NCI-H82 treated with DMSO at 0.1 percent for 48 hours (cell line): ENCODE measurements at regions not wholly inside any gene's neighbourhood (a gene's known extent, or its start where the extent isn't known, plus 50 kb on each side); places are given as distances from the start of the nearest gene placed in this dataset.

Experiments
- DNase-seq: peaks from one replicate; lab custom pipeline; 2025; ENCODE audit not compliant: unreplicated experiment; lab: John Stamatoyannopoulos, UW

- DNase-seq = no peak
Observed at GRCh38 chr13:31441800-31442510, 242.2 kb downstream of the B3GLCT start.

DNA sequence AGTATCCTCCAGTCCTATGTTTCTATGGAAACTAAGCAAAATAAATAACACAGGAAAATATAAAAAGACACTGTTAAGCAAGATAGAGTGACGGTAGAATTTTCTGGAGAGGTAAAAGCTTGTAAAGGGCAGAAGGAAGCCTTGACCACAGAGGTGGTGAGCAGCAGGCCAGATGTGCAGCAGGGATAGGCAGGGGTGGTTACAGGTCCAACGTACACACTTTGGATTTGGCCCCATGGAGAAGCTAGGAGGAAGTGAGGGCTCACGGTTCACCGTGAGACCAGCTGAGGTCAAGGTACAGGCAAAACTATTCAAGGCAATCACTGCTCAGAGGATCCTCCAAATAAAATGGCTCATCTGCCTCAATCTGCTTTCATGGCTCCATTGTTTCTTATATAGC lies 242.8 kb downstream of the B3GLCT start:
- DNase-seq = no peak

DNA sequence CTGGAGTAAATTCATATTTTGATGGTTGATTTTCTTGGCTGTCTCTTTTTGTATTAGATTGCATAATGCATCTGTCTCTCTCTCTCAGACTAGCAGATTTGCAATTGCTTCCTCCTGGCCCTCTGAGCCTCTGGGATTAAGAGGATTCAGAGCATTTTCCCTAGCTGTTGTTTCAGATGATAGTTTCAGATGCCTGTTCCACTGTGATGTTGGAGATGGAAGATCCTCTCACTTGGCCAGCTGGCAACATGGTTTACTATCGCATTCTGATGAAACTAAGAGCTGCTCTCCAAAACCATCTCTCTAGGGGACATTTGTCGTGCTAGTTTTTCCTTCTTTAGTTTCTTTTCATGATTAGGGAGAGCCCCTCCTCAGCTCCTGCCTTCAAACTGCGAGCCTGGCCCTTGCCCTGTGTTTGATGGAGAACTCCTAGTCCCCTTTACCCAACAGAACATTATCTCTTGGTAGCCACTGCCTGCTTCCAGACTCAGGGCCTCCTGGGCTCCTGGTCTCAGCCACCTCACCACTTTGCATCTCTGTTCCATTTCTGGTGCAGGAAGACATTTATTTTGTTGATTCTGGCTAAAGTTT lies 244.6 kb downstream of the B3GLCT start:
- DNase-seq = no peak

DNA sequence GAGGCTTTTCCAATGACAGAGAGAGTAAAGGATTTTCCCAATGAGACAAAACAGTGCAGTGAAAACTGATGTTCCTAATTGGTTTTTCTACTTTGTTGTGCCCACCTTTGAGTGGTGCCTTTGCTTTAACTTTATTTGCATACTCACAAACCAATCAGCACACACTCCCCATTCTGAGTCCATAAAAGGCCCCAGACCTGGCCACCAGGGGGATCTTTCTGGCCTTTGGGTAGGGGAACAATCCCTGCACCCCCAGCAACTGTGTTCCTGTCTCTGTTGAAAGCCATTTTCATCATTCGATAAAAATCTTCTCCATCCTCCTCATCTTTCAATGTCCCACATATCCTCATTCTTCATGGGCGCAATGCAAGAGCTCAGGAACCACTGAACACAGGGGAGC lies 252.8 kb downstream of the B3GLCT start:
- DNase-seq = no peak

- DNase-seq = no peak
Observed at GRCh38 chr13:31455581-31455980, 255.8 kb downstream of the B3GLCT start.

DNA sequence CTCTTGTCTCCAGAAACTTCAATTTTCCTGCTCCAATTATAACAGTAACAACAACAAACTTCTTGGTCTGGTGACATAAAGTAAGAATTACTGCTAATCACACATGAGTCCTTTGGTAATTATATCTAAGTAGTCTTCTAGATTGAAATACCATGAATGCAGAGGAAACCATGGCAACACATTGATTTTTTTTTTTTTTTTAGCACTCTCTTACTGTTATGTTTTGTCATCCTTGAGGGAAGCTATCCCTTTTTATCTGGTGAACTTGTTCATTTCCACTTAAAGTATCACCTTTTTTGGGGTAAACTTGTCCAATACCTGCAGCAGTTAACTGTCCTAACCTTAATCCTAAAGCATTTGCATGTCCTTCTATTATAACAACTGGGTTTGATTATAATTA lies 256.3 kb downstream of the B3GLCT start:
- no peak for DNase-seq

DNA sequence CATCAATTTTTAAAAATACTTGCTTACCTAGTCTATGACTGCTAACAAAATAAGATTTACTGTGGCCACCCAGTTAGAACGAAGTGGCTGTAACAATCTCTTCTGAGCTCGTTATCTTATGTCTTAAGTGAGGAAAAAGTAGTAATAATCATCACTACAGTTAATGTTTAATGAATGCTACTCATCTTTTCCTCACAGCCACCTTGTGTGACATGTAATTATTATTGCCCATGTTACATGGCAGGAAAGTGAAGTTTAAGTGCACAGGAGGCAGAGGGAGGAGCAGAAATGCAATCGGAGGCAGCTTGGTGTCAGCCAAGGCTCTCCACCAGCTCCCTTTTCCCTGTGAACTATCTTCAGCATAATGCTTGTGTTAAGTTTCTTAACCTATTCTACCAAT lies 260.3 kb downstream of the B3GLCT start:
- no peak for DNase-seq

DNA sequence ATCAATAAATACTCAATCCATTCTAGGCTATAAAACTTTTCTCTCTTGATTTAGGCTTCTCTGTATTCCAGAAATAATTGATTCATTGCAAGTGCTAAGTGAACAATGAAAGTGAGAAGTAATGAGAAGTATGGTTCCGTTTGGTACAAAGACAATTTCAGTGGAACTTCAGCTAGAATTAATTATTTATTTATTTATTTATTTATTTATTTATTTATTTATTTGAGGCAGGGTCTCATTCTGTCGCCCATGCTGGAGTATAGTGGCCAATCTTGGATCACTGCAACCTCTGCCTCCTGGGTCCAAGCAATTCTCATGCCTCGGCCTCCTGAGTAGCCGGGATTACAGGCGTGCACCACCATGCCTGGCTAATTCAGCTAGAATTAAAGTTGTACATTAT lies 262.1 kb downstream of the B3GLCT start:
- DNase-seq = no peak

- no peak for DNase-seq
Observed at GRCh38 chr13:31462766-31463165, 263.0 kb downstream of the B3GLCT start.

DNA sequence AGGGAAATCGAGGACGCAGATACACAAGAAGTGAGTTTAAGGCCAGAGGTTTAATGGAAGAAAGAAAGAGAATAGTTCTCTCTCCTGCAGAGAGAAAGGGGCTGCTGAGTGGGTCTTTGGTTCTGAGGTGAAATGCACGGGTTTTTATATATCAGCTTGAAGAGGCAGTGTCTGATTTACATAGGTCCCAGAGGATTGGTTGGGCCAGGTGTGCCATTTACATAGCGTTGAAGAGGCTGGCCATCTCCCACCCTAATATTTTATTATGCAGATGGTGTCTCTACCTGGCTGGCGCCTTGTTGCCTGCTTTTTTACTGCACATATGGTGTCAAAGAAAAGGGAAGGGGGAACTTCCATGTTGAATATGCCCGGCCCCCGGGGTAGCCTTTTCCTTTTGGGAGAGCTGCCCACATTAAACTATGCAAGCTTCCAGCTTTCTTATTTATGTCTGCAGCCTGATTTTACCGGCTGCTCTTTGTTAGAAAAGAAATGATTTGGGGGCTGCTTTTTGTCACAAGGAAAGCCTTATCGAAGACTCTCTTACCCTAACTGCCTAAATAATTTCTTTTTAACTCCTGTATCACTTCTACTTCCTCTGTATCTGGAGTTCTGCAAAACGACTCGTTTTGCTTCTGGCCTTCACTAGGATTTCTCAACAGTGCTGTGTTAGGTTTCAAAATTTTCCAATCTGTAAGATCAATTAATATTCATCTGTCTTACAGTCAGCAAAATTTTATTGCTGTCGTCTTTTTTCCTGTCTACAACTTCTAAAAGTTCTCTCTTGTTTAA lies 268.5 kb downstream of the B3GLCT start:
- DNase-seq = no peak

- no peak for DNase-seq
Observed at GRCh38 chr13:31469377-31469776, 269.6 kb downstream of the B3GLCT start.

DNA sequence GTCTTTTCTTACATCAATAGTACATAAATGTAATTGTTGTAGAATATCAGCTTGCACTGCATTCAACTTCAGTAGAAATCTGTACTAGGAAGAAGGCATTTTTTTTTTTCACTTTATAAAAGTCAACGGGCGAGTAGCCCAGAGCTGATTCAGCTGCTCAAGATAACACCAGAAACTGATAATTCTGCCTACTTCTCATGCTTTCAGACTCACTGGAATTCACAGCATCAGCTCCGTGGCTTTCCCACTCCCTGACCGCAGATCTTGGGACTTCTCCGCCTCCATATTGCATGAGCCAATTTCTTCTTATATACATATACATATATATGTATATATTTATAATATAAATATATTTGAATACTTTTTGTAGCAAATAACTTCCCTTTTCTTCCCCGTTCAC lies 263.1 kb upstream of the RXFP2 start:
- no peak for DNase-seq

GRCh38 chr13:31476753-31477152 lies 262.6 kb upstream of the RXFP2 start:
- no peak for DNase-seq

GRCh38 chr13:31477961-31478360 lies 261.4 kb upstream of the RXFP2 start:
- DNase-seq = no peak

DNA sequence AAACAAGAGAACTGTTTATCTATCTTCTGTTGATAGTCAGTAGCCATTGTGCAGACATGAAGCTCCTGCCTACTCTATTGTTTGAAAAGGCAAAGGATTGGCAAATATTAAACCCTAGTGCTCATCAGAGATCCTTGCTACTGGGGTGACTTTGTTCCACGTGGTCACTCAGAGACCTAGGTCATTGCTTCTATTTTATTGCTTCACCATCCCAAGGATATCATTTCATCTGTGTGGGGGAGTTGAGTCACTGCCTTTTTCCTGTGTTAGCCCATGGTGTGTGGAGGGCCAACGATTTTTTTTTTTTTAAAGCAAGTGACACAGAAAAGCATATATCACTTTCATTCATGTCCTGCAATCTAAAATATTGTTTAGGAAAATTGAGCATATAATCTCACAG lies 254.1 kb upstream of the RXFP2 start:
- DNase-seq = no peak

GRCh38 chr13:31485651-31486051 lies 253.7 kb upstream of the RXFP2 start:
- DNase-seq = no peak

DNA sequence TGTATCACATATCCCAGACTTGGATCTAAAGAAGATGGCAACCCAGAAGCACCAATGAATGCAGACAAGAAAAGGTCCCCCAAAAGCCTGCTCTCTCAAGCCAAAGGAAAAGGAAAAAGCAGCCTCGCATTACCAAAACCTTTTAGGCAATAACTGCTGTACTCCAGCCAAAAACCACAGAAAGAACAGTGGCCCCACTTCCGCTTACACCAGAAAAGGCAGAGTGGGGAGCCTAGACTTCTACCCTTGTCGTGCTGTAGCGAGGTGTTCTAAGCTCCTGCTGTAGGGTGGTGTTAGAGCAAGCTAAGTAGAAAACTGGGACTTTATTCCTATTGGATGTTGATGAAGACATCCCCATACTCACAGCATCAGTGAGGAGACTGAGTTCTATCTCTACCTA lies 244.0 kb upstream of the RXFP2 start:
- DNase-seq = no peak

DNA sequence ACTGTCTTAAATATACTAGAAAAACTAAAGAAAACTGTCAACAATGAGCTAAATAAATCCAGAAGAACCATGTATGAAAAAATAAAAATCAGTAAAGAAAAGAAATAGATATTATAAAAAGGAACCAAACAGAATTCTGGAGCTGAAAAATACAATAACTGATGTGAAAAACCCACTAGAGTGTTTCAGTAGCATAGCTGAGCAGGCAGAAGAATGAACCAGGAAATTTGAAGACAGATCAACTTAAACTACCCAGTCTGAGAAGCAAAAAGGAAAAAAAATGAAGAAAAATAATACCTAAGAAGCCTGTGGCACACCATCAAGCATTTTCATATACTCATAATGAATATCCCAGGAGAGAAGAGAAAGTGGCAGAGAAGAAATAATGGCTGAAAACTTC lies 240.1 kb upstream of the RXFP2 start:
- no peak for DNase-seq

GRCh38 chr13:31503626-31504025 lies 235.7 kb upstream of the RXFP2 start:
- DNase-seq = no peak

DNA sequence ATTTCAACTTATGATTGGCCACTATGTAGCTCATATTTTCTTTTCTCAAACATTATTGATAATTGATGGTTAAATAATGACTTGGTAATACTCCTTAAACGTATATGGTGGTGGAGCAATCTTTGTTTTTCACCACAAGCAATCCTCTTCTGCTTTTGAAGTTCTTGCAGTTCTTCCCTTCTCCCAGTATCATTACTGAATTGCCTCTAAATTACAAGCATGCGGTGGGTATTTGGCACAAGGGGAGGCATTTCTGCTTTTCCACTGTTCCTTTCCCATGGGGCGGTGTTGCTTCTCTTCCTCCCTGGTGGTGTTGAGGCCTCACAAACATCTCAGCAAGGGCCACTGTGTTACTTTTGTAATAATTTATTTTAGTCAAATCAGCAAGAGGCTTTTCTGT lies 234.4 kb upstream of the RXFP2 start:
- no peak for DNase-seq

DNA sequence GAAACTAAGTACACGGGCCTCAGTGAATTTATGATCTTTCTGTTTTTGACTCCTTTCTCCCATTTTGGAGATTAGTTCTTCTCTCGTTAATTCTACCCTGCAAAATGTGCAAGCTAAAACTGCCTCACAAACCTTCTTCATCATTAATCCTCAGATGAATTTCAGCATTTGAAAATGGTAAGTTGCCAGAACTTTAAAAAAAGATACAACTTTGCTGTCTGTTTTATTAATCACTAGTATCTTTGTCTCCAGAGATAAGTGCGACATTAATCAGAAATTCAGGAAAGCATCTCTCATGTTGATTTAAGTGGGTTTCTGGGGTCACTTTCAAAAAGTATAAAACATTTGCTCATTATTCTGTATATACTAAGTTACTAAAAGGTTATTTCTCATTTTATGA lies 227.0 kb upstream of the RXFP2 start:
- DNase-seq = no peak

- no peak for DNase-seq
Observed at GRCh38 chr13:31514932-31515331, 224.4 kb upstream of the RXFP2 start.
